GM19395 (cell line): ENCODE measurements at regions not wholly inside any gene's neighbourhood (a gene's known extent, or its start where the extent isn't known, plus 50 kb on each side); places are given as distances from the start of the nearest gene placed in this dataset.
"Not testable (repeated sequence)": the region's sequence is repeated elsewhere in the genome, so short reads cannot be mapped to it uniquely, and the experiment has no call there.

ENCODE experiments used
- ATAC-seq: cut with Tn5 transposase; IDR thresholded peaks from one replicate; pipeline ENCODE4 v1.9.1; 2021; ENCODE audit warnings: mild to moderate bottlenecking, moderate library complexity; ENCODE audit not compliant: unreplicated experiment

DNA sequence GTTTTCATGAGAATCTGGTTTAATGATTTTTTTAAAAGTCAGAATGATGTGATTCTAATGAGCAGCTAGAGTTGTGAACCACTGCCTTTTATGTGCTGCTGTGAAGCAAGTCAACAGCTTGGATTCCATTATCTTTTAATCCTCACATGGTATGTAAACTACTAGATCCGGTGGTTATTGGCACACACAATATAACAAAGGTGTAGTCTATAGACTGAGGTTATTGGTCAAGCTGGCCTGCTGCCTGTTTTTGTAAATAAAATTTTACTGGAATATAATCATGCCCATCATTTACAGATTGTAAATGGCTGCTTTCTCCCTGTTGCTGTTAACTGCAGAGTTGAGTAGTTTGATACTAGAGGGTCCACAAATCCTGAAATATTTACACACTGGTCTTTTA lies 103.1 kb downstream of the OTOL1 start:
- ATAC-seq: no peak

DNA sequence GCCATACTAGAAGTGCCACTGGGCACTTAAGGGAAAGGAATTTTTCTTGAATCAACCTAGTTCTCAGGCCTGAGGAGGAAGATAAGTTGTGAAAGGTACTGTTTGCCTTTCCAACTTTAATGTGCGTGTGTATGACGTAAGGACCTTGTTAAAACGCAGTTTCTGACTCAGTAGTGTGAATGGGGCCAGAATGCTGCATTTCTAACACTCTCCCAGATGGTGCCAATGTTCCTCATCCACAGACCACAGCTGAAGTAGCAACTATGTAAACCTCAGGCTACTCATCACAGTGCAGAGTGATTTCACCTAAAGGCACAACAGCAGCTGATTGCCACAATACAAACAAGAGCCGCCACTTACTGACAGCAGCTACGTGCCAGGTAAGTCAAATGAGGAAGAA lies 103.6 kb downstream of the OTOL1 start:
- ATAC-seq: no peak

GRCh38 chr3:161602475-161602874 lies 105.9 kb downstream of the OTOL1 start:
- no peak for ATAC-seq

GRCh38 chr3:161602918-161603317 lies 106.3 kb downstream of the OTOL1 start:
- ATAC-seq: no peak

DNA sequence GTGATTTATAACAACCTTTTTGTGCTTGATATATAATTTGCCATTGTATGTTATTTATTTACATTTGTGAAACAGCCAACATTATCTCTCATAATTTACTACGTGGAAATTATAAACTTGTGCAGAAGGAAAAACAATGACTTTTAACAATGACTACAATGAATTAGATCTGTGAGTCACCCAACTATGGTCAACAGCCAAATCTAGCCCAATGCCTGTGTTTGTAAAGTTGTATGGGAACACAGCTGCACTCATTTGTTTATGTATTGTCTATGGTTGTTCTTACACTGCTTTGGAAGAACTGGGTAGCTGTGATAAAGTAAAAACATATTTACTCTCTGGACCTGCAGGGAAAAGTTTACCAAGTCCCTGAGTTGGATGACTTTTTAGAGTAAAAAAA lies 110.4 kb downstream of the OTOL1 start:
- no peak for ATAC-seq

DNA sequence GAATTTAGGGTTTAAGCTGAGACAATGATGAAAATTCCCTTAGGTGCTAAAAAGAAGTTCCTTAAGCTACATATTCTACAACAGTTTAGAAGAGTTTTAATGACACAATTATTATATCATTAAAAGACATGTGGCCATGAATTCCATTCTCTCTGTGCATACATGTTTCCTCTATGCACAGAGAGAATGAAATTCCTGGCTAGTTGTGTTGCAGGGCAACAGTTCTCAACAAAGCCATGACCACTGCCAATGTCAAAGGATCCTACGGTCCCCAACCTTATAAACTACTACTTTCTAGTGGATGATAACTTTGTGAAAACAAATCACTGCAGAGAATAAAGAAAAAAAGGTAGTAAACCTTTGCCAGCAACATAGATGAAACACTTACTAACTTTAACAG lies 122.7 kb downstream of the OTOL1 start:
- ATAC-seq: no peak

DNA sequence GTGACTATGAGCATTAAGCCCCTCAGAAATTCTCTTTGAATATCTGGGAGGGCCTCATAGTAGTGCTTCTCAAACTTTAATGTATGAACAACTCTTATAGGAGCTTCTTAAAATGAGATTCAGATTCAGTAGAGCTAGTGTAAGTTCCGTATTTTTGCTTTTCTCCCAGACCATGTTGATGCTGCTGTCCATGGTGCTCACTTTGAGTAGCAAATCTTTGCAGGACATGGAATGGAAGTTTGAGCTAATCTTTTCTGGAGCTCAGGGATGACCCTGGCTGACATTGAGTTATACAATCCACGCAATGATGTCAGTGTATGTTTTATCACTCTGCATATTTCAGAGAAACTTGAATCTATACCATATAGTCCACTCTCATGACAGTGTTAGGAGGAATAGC lies 134.2 kb downstream of the OTOL1 start:
- no peak for ATAC-seq

DNA sequence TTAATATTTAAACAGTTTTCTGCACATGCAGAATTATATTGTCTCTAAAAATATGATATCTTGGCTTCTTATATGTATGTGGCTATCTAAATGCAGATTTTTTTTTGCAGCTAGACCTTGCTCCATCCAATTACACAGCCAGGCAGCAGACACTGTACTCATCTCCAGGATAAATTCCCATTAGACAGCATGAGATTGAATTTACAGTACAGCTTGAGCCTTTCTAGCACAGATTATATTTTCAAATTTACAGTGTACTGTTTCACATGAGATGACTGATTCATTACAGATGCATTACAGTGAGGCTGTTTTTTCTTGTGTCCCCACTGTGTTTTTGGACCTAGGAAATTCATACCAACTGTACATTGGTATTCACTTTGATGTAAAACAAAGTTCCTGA lies 134.9 kb downstream of the OTOL1 start:
- no peak for ATAC-seq

DNA sequence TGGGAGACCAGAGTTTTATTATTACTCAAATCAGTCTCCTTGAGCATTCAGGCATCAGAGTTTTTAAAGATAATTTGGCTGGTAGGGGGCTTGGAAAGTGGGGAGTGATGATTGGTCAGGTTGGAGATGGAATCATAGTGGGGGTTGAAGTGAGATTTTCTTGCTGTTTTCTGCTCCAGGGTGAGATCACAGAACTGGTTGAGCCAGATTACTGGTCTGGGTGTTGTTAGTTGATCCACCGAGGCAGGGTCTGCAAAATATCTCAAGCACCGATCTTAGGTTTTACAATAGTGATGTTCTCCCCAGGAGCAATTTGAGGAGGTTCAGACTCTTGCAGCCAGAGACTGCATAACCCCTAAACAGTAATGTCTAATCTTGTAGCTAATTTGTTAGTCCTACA lies 141.0 kb downstream of the OTOL1 start:
- no peak for ATAC-seq

- not testable (repeated sequence) for ATAC-seq
Measured at GRCh38 chr3:161639095-161639494, 142.5 kb downstream of the OTOL1 start.

GRCh38 chr3:161640181-161640580 lies 143.6 kb downstream of the OTOL1 start:
- ATAC-seq: no peak

DNA sequence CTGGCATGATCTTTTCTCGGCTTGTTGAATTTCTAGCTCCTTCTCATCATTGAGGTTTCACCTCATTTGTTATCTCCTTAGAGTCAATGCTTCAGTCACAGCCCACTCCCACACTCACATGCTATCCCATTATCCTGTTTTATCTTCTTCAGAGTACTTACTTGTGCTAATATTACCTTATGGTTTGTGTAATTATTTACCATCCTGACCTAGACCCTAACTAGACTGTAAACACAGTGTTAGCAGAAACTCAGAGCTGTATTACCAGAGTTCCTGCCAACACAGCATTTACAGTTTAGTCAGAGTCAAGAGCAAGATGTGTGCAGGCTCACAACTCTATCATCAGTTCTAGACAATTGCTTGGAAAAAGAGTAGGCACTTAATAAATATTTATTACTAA lies 144.7 kb downstream of the OTOL1 start:
- ATAC-seq: no peak

DNA sequence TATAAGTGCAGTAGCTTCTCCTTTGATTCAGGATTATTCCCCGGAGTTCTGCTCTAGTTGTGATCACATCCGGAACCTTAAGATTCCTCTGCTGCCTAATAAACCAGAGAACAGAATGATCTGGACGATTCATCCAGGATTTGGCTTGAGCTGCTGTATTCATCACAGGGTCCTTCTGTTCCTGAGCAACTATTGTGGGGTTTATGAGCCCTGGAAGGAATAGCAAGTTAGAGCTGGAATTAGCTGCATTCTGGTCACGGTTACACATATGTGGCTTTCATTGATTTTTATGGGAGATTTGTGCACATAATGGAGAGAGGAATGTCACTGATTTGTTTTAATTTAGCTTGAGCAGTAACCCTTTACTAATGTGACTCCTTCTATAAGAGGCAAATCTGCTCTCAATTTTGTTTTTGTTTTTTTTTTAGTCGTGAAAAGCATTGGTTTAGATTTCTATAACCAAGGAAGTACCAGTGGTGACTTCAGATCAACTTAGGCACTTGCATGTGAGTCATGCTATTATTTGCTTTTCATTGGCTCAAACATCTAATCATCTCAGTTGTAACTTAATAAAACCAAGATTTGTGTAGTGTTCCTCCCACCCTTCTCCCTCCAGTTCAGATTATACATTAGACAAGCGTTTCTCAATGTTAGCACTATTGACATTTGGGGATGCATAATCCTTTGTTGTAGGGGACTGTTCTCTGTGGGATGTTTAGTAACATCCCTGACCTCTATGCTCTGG lies 148.5 kb downstream of the OTOL1 start:
- ATAC-seq: no peak

GRCh38 chr3:161647936-161648470 lies 151.4 kb downstream of the OTOL1 start:
- no peak for ATAC-seq

DNA sequence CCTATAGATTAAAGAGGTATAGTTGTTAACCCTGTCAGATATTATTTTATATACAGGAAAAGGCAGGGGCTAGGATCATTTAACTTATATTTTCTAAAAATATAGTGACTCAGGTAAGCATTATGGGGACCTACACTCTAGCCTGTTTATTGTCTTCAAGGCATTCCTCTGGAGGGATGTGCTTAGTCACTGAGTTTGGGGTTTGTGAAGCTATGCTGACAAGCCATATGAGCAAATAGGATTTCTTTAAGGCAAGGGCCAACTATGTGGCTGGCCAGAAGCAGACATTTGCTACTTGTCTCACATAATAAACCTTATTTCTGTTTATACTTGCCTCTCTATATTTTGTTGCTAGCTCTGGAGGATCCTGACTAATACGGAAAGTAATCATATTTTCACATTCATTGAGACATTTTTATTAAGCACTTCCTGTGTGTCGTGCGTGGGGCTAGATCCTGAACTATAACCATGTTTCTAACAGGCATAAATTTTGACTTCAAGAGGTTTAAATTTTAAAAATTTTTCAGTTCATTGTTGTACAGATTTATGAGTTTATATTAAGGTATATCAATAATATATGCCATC lies 153.4 kb downstream of the OTOL1 start:
- no peak for ATAC-seq

DNA sequence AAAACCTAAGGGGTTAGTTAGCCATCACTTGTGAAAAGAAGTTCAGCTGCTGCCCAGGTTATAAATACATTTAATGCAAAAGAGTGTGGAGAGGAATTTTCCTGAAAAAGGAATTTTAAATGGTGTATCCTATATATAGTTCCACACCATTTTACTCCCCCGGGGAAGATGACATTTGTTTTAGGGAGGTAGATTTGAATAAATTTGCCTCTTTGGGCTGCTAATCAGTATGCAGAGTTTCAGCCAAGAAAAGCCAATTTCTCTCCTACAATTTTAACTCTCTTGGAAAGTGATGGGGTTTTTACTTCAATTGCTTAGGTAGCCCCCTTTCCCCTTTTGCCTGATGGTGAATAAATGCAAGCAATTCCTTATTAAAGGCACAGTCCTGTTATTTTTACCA lies 161.2 kb downstream of the OTOL1 start:
- no peak for ATAC-seq

DNA sequence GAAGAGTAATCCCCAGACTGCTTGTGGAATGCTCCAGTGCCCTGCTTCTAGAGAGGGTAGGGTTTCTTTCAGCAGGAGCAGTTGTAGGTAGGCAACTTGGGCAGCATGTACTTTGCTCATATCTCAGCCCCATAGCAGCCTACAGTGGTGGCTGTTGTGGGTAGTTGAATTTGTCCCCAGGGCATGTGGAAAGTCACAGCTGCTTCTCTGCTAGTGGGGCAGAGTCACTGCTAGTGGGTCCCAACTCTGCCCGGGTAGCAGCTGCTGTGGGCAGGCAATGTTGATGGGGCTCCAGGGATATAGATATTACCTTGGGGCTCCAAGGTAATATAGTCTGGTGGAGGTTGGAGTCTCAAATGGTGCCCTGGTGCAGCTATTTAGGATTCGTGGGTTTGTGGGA lies 174.5 kb downstream of the OTOL1 start:
- ATAC-seq: no peak

- ATAC-seq: no peak
Measured at GRCh38 chr3:161672478-161672877, 175.9 kb downstream of the OTOL1 start.

GRCh38 chr3:161673866-161674265 lies 177.3 kb downstream of the OTOL1 start:
- no peak for ATAC-seq

DNA sequence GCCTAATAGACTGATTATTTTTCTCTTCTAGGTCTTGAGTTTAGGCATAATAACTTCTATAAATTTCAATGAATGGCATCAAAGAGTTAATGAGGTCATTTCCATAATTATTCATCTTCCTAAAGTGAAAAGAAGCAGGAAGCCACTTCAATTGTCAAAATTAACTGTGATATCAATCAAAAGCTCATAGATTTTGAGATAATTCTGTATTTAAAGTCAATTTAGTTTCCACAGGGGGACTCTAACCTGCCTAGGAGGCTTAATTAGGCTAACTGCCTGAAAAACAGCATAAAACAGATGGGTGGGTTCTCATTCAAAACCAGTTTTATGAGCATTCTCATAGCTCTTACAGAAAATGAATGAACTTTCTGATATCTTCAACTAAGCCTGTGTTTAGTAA lies 177.8 kb downstream of the OTOL1 start:
- ATAC-seq: no peak

GRCh38 chr3:161681831-161682230 lies 185.2 kb downstream of the OTOL1 start:
- ATAC-seq: not testable (repeated sequence)

GRCh38 chr3:161682715-161683114 lies 186.1 kb downstream of the OTOL1 start:
- ATAC-seq: no peak
